Mesodermal cell (in vitro differentiated cells): ENCODE measurements at regions not wholly inside any gene's neighbourhood (a gene's known extent, or its start where the extent isn't known, plus 50 kb on each side); places are given as distances from the start of the nearest gene placed in this dataset.

Experiments
- H3K27ac ChIP-seq: 2 replicates; pipeline ENCODE4 v1.7.0; 2013; ENCODE audit warnings: mild to moderate bottlenecking, low read depth, low read length, moderate library complexity; ENCODE audit not compliant: severe bottlenecking
- H3K36me3 ChIP-seq: 2 replicates; pipeline ENCODE4 v1.7.1; 2013; ENCODE audit warnings: mild to moderate bottlenecking, low read length, moderate library complexity; ENCODE audit not compliant: control insufficient read depth, insufficient read depth
- H3K4me1 ChIP-seq: one replicate; pipeline ENCODE4 v1.7.1; 2013; ENCODE audit warnings: mild to moderate bottlenecking, low read length; ENCODE audit not compliant: insufficient read depth, control insufficient read depth, poor library complexity, severe bottlenecking
- H3K4me3 ChIP-seq: 2 replicates; pipeline ENCODE4 v1.7.0; 2013; ENCODE audit warnings: low read length, control low read depth, mild to moderate bottlenecking; ENCODE audit not compliant: insufficient read depth, poor library complexity, severe bottlenecking; ENCODE audit errors: extremely low read depth
- H3K9me3 ChIP-seq: 2 replicates; pipeline ENCODE4 v1.7.1; 2013; ENCODE audit warnings: mild to moderate bottlenecking, low read length, moderate library complexity; ENCODE audit not compliant: control insufficient read depth
- WGBS, 2 experiments: methylation state at CpG; one replicate each; pipeline ENCODE4 v1.1.5; 2013; ENCODE audit warnings: missing lambda C conversion rate in 2 of 2; ENCODE audit not compliant: insufficient coverage in 2 of 2; 5-methylcytosine and 5-hydroxymethylcytosine counted together

DNA sequence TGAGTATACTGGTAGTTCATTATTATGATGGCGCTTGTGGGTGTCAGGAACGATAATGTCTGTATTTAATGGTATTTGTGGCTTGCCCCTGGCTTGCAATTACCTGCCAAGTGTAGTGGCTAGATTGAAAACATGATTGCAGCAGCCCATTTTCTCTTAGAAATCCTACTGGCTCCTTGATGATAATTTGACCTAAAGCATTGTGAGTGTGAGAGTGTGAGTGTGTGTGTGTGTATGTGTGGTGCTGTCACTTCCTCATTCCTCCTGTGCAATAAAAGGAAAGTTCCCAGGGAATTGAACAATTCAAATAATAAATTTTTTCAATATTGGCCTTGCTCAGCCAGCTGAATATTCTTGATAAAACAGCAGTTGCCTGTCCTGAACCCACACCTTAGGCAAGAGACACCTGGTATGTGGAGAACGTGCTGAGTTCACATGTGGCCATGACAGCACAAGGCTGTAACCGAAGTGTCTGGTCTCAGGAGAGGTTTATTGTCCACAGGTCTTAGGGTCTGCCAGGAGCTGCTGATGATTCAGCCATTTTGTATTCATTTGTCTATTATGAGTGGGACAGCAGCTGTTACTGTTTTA is 193.3 kb downstream of the CD47 start:
- WGBS, 2 experiments: 90 to 93% methylated on average over 2 to 3 of the region's 4 CpGs
- Histone ChIP-seq H3K9me3 (no peaks in the 10 kb centered on the region), H3K36me3 (no peaks in the 10 kb centered on the region), H3K4me1 (no peaks in the 10 kb centered on the region), H3K4me3 (no peak overlapping the region), H3K27ac (no peak overlapping the region)

DNA sequence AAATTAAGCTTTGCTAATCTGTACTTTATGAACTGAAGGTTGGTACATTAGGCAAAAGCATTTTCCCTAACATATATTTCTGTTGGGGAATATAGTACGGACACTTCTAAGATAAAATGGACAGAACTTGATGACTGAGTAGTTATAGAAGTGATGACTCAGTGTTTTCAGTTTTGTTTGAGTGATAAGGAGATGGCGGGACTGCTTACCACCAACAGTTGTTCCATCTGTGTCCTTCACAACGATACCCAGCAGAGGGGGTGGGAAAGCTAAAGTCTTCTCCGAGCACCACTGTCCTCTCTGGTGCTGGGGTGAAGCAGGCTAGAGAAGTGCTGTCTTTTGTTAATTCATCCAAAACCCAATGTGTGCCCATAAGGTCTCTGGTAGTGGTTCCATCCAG is 195.8 kb downstream of the CD47 start:
- H3K4me3 ChIP-seq: no peak overlapping the region
- 100% methylated on average over 1 of the region's 4 CpGs for WGBS, 2 experiments

DNA sequence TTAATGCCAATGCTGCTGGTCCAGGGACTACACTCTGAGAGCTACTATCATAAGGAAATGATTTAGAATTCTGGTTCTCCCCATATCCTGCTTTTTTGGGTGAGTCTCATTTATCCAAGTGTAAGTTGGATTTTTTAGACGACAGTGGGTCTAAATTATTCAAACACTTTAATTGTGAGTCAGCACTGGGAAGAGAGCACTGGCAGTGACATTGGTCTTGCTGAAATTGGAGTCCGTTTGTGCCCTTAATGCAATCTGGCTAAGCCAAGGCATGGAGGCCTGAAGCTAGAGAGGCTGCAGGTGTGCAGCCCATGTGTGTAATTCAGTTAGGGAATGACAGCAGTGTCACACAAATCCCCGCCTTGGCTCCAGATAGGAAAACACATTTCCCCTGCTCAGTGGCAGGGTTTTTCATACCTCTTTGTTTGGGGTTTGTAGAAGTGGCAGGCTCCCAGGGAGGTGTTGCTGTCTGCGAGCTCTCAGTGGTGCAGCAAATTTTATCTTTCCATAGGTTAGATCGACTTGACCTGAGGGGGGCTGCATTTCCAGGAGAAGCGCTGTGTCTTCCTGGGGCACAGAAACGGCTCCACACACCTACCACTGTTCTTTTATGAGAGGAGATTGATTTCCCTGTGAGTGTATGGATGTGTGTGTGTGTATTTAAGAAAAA is 197.7 kb downstream of the CD47 start:
- H3K27ac ChIP-seq: no peak overlapping the region
- H3K4me3 ChIP-seq: no peak overlapping the region
- WGBS, 2 experiments: 69 to 86% methylated on average over 1 to 5 of the region's 7 CpGs
- no peaks in the 10 kb centered on the region for H3K9me3 ChIP-seq
- H3K4me1 ChIP-seq: no peaks in the 10 kb centered on the region
- H3K36me3 ChIP-seq: no peaks in the 10 kb centered on the region

More for the DNA sequence above, 195.8 kb downstream of the CD47 start:
- Histone ChIP-seq H3K36me3 (no peaks in the 10 kb centered on the region), H3K27ac (no peak overlapping the region), H3K4me1 (no peaks in the 10 kb centered on the region), H3K9me3 (no peaks in the 10 kb centered on the region)

- no peak overlapping the region for H3K4me3 ChIP-seq
Observed at GRCh38 chr3:107884719-107885460, 205.9 kb downstream of the CD47 start.

GRCh38 chr3:107884028-107884427 is 206.8 kb downstream of the CD47 start:
- Histone ChIP-seq H3K9me3 (no peaks in the 10 kb centered on the region), H3K4me3 (no peak overlapping the region), H3K36me3 (no peaks in the 10 kb centered on the region)

More at GRCh38 chr3:107884719-107885460, 205.9 kb downstream of the CD47 start:
- H3K36me3 ChIP-seq: no peaks in the 10 kb centered on the region
- WGBS, 2 experiments: 48 to 81% methylated on average over 2 of the region's 2 CpGs
- no peak overlapping the region for H3K27ac ChIP-seq
- no peaks in the 10 kb centered on the region for H3K9me3 ChIP-seq
- H3K4me1 ChIP-seq: no peaks in the 10 kb centered on the region

DNA sequence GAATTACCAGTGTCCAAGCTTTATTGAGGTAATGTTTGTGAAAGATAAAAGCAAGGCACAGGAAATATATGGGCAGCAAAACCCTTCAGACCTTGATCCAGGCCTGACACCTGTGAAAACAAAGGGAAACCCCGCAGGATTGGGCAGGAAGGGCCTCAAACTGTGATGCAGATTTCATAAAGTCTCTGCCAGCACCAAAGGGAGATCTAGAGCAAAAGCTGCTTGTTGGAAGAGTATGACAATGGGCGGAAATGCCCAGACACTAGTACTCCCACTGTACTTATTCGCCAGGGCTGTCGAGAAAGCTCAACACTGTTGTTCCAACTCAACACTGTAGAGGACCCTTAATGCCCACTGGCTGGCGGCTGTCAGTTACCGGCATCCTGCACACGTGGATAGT is 207.9 kb downstream of the CD47 start:
- 95 to 96% methylated on average over 4 of the region's 7 CpGs for WGBS, 2 experiments
- H3K9me3 ChIP-seq: no peaks in the 10 kb centered on the region
- H3K4me1 ChIP-seq: peaks cover 4% of the 10 kb centered on the region
- H3K27ac ChIP-seq: no peak overlapping the region
- H3K36me3 ChIP-seq: no peaks in the 10 kb centered on the region
- H3K4me3 ChIP-seq: no peak overlapping the region

More at GRCh38 chr3:107884028-107884427, 206.8 kb downstream of the CD47 start:
- H3K27ac ChIP-seq: no peak overlapping the region
- no peaks in the 10 kb centered on the region for H3K4me1 ChIP-seq

GRCh38 chr3:107882261-107882660 is 208.6 kb downstream of the CD47 start:
- Histone ChIP-seq H3K9me3 (no peaks in the 10 kb centered on the region), H3K36me3 (no peaks in the 10 kb centered on the region), H3K4me1 (peaks cover 6% of the 10 kb centered on the region), H3K4me3 (no peak overlapping the region), H3K27ac (no peak overlapping the region)
- 100% methylated on average over 1 to 2 of the region's 4 CpGs for WGBS, 2 experiments

GRCh38 chr3:107881509-107881908 is 209.3 kb downstream of the CD47 start:
- no peak overlapping the region for H3K4me3 ChIP-seq
- H3K4me1 ChIP-seq: peaks cover 6% of the 10 kb centered on the region
- no peak overlapping the region for H3K27ac ChIP-seq
- H3K9me3 ChIP-seq: no peaks in the 10 kb centered on the region
- WGBS, 2 experiments: 95 to 100% methylated on average over 1 to 3 of the region's 4 CpGs
- no peaks in the 10 kb centered on the region for H3K36me3 ChIP-seq

- Histone ChIP-seq H3K9me3 (no peaks in the 10 kb centered on the region), H3K36me3 (no peaks in the 10 kb centered on the region), H3K4me3 (no peak overlapping the region), H3K27ac (no peak overlapping the region), H3K4me1 (peaks cover 6% of the 10 kb centered on the region)
- 100% methylated on average over 2 to 4 of the region's 4 CpGs for WGBS, 2 experiments
Observed at GRCh38 chr3:107880702-107881101, 210.1 kb downstream of the CD47 start.

GRCh38 chr3:107877936-107878335 is 212.9 kb downstream of the CD47 start:
- WGBS, 2 experiments: 74 to 79% methylated on average over 5 of the region's 6 CpGs
- H3K27ac ChIP-seq: no peak overlapping the region
- peaks cover 6% of the 10 kb centered on the region for H3K4me1 ChIP-seq
- no peak overlapping the region for H3K4me3 ChIP-seq
- no peaks in the 10 kb centered on the region for H3K9me3 ChIP-seq
- H3K36me3 ChIP-seq: no peaks in the 10 kb centered on the region
